IMR-90 (cell line): ENCODE measurements at regions not wholly inside any gene's neighbourhood (a gene's known extent, or its start where the extent isn't known, plus 50 kb on each side); places are given as distances from the start of the nearest gene placed in this dataset.

Experiments
- ATAC-seq: fragments of 200-7000 bp; cut with Tn5 transposase; 2 replicates; pipeline ENCODE4 v1.9.1; 2020; ENCODE audit warnings: low read depth, mild to moderate bottlenecking, moderate library complexity
- BruUV-seq: library from RNA; stranded (reverse); fragments of 400-500 nt; replicated peaks from 2 replicates; lab custom pipeline; 2021; lab: Mats Ljungman, UMichigan
- CTCF ChIA-PET: fragments of 300-600 bp; formaldehyde crosslinking; extraction: SDS; loops from one replicate; lab custom pipeline; 2021; ENCODE audit warnings: antibody characterized with exemption; lab: Yijun Ruan, JAX
- POLR2A ChIA-PET: fragments of 300-600 bp; sonication (Branson Sonifier 250); formaldehyde crosslinking; loops from one replicate; lab custom pipeline; 2022; ENCODE audit warnings: antibody characterized with exemption; ENCODE audit not compliant: unreplicated experiment; lab: Charles Lee
- DNase-seq: peaks from one replicate; pipeline ENCODE4 v3.0.0; 2013
- H2AFZ ChIP-seq: replicated peaks from 2 replicates; pipeline ENCODE3; 2013; ENCODE audit warnings: low read length, mild to moderate bottlenecking; ENCODE audit not compliant: poor library complexity
- H2AK5ac ChIP-seq: 2 replicates; pipeline ENCODE4 v1.6.1; 2013; ENCODE audit warnings: low read depth, low read length, inconsistent platforms
- H2AK9ac ChIP-seq: replicated peaks from 2 replicates; pipeline ENCODE3; 2013; ENCODE audit warnings: mild to moderate bottlenecking, low read depth, low read length, moderate library complexity; ENCODE audit not compliant: poor library complexity
- H2BK120ac ChIP-seq: 2 replicates; pipeline ENCODE4 v1.6.1; 2013; ENCODE audit warnings: low read depth, low read length, inconsistent platforms
- H2BK15ac ChIP-seq: 3 replicates; pipeline ENCODE4 v1.6.1; 2013; ENCODE audit warnings: low read depth, low read length, inconsistent platforms
- H2BK20ac ChIP-seq: 2 replicates; pipeline ENCODE4 v1.6.1; 2013; ENCODE audit warnings: low read depth, mild to moderate bottlenecking, inconsistent platforms, low read length, moderate library complexity
- H2BK5ac ChIP-seq: 2 replicates; pipeline ENCODE4 v1.6.1; 2013; ENCODE audit warnings: mild to moderate bottlenecking, low read depth, low read length, inconsistent platforms; ENCODE audit not compliant: poor library complexity, severe bottlenecking
- H3K14ac ChIP-seq: replicated peaks from 2 replicates; pipeline ENCODE4 v1.6.1; 2013; ENCODE audit warnings: low read depth, low read length, inconsistent platforms
- H3K18ac ChIP-seq: 2 replicates; pipeline ENCODE4 v1.6.1; 2013; ENCODE audit warnings: low read depth, low read length, control low read depth
- H3K23ac ChIP-seq: 2 replicates; pipeline ENCODE4 v1.6.1; 2013; ENCODE audit warnings: low read depth, low read length, inconsistent platforms
- H3K27ac ChIP-seq: 2 replicates; pipeline ENCODE4 v1.5.1; 2013; ENCODE audit warnings: mild to moderate bottlenecking, control low read depth, low read length; ENCODE audit not compliant: insufficient read depth
- H3K27me3 ChIP-seq: 2 replicates; pipeline ENCODE4 v1.6.1; 2013; ENCODE audit warnings: low read length; ENCODE audit not compliant: control insufficient read depth, insufficient read depth
- H3K36me3 ChIP-seq: 2 replicates; pipeline ENCODE4 v1.6.1; 2013; ENCODE audit warnings: low read length, mixed read lengths; ENCODE audit not compliant: control insufficient read depth, insufficient read depth
- H3K4ac ChIP-seq: 2 replicates; pipeline ENCODE4 v1.6.1; 2013; ENCODE audit warnings: low read depth, low read length, inconsistent platforms
- H3K4me1 ChIP-seq: 2 replicates; pipeline ENCODE4 v1.6.1; 2013; ENCODE audit warnings: low read length, mixed read lengths; ENCODE audit not compliant: control insufficient read depth, insufficient read depth
- H3K4me2 ChIP-seq: 2 replicates; pipeline ENCODE4 v1.6.1; 2013; ENCODE audit warnings: low read depth, mild to moderate bottlenecking, control low read depth, low read length, moderate library complexity
- H3K4me3 ChIP-seq: 2 replicates; pipeline ENCODE4 v1.5.1; 2013; ENCODE audit warnings: low read depth, mild to moderate bottlenecking, control low read depth, low read length, moderate library complexity; ENCODE audit not compliant: insufficient read depth
- H3K56ac ChIP-seq: 2 replicates; pipeline ENCODE4 v1.6.1; 2013; ENCODE audit warnings: low read length, inconsistent platforms; ENCODE audit not compliant: insufficient read depth; ENCODE audit errors: extremely low read depth
- H3K79me1 ChIP-seq, 2 experiments: 2 replicates each; pipeline ENCODE4 v1.6.1; 2013; ENCODE audit warnings: low read length in 2 of 2, inconsistent platforms in 1 of 2, low read depth in 1 of 2
- H3K9ac ChIP-seq: 2 replicates; pipeline ENCODE4 v1.6.1; 2013; ENCODE audit warnings: low read depth, low read length, control low read depth
- H3K9me1 ChIP-seq: 2 replicates; pipeline ENCODE4 v1.6.1; 2013; ENCODE audit warnings: low read length, inconsistent platforms; ENCODE audit not compliant: insufficient read depth
- H3K9me3 ChIP-seq: 2 replicates; pipeline ENCODE4 v1.6.1; 2013; ENCODE audit warnings: low read length; ENCODE audit not compliant: control insufficient read depth, insufficient read depth
- H4K20me1 ChIP-seq: 2 replicates; pipeline ENCODE4 v1.6.1; 2013; ENCODE audit warnings: low read length, inconsistent platforms; ENCODE audit not compliant: insufficient read depth
- H4K5ac ChIP-seq: 2 replicates; pipeline ENCODE4 v1.6.1; 2013; ENCODE audit warnings: mild to moderate bottlenecking, low read depth, low read length, control low read depth
- H4K8ac ChIP-seq, 2 experiments: 2 replicates each; pipeline ENCODE4 v1.6.1; 2013; ENCODE audit warnings: low read depth in 2 of 2, low read length in 2 of 2, control low read depth in 1 of 2, inconsistent platforms in 1 of 2
- H4K91ac ChIP-seq: 2 replicates; pipeline ENCODE4 v1.6.1; 2013; ENCODE audit warnings: low read depth, low read length, inconsistent platforms; ENCODE audit not compliant: insufficient read depth
- SMC3 ChIP-seq: fragments of 150-350 bp; IDR thresholded peaks from 2 replicates; pipeline ENCODE4 v1.6.1; 2016; ENCODE audit warnings: low read depth, mild to moderate bottlenecking, antibody characterized with exemption, low read length, moderate library complexity
- WGBS, 2 experiments: methylation state at CpG; one replicate each; pipeline versions ENCODE4 v1.1.5 to v1.1.7; 2013; ENCODE audit warnings: missing lambda C conversion rate in 2 of 2; ENCODE audit not compliant: insufficient read length in 1 of 2; ENCODE audit errors: extremely low coverage in 2 of 2; 5-methylcytosine and 5-hydroxymethylcytosine counted together
- dilution Hi-C: fragments of 300-500 bp; cut with HindIII; formaldehyde crosslinking; loops from one replicate; pipeline ENCODE4 v1.14.3; 2018; ENCODE audit warnings: low sequenced_read_pairs; ENCODE audit not compliant: unreplicated experiment
- in situ Hi-C: fragments of 300-500 bp; cut with MboI; formaldehyde crosslinking; loops from 3 replicates; pipeline ENCODE4 v1.14.3; 2019; ENCODE audit warnings: low sequenced_read_pairs, inconsistent platforms, mixed read lengths
- intact Hi-C: fragments of 100-400 bp; cut with micrococcal nuclease; formaldehyde crosslinking; loops from 2 replicates; pipeline ENCODE4 v1.10.0; 2022

- dilution Hi-C loops = no loop called here
- in situ Hi-C loops = no loop called here
- BruUV-seq = no TSS peak
- ATAC-seq = no peak
- Histone ChIP-seq H4K5ac (no peak overlapping the region), H3K27ac (no peak overlapping the region), H4K20me1 (no peaks in the 10 kb centered on the region), H2BK5ac (no peak overlapping the region), H3K79me1 (no peaks in the 10 kb centered on the region), H3K18ac (no peak overlapping the region), H3K27me3 (no peaks in the 10 kb centered on the region), H3K9me1 (no peaks in the 10 kb centered on the region), H3K36me3 (no peaks in the 10 kb centered on the region), H3K4ac (no peak overlapping the region), H4K8ac (no peak overlapping the region), H2BK15ac (no peak overlapping the region), H2BK20ac (no peak overlapping the region), H2AFZ (no peak overlapping the region), H4K91ac (no peak overlapping the region), H3K9ac (no peak overlapping the region), H3K4me2 (no peak overlapping the region), H2BK120ac (no peak overlapping the region), H3K9me3 (peaks cover 3% of the 10 kb centered on the region), H2AK5ac (no peak overlapping the region), H3K4me3 (no peak overlapping the region), H2AK9ac (no peak overlapping the region), H3K4me1 (no peaks in the 10 kb centered on the region), H3K14ac (no peak overlapping the region), H3K56ac (no peak overlapping the region), H3K23ac (no peak overlapping the region)
- CTCF ChIA-PET = no interaction called here
- TF ChIP-seq SMC3 = no peak
- POLR2A ChIA-PET = no interaction called here
- intact Hi-C loops = no loop called here
- whole genome bisulfite sequencing, 2 experiments = 80% methylated on average over 1 of the region's 5 CpGs; no CpG with 5 or more reads in 1 of the 2 experiments
- DNase-seq = no peak
These were observed 463.0 kb downstream of the DHX35 start for GRCh38 chr20:39424962-39425678.
